ELR (cell line): ENCODE measurements at regions not wholly inside any gene's neighbourhood (a gene's known extent, or its start where the extent isn't known, plus 50 kb on each side); places are given as distances from the start of the nearest gene placed in this dataset.

Source experiments
- DNase-seq: peaks from one replicate; pipeline ENCODE4 v3.0.0-alpha.2; 2015; ENCODE audit warnings: low read depth

- no peak for DNase-seq
Measured at GRCh38 chr4:112847781-112848180, 201.7 kb upstream of the ANK2 start.

GRCh38 chr4:112848911-112849310, 200.5 kb upstream of the ANK2 start:
- DNase-seq = no peak

GRCh38 chr4:112852601-112853000, 196.9 kb upstream of the ANK2 start:
- no peak for DNase-seq

GRCh38 chr4:112853662-112854256, 195.7 kb upstream of the ANK2 start:
- DNase-seq = peak; percentile 20

- no peak for DNase-seq
Measured at GRCh38 chr4:112854420-112854819, 195.0 kb upstream of the ANK2 start.

- no peak for DNase-seq
Measured at GRCh38 chr4:112855058-112855457, 194.4 kb upstream of the ANK2 start.

- DNase-seq = peak; percentile 91
Measured at GRCh38 chr4:112857461-112857860, 192.0 kb upstream of the ANK2 start.

- DNase-seq = no peak
Measured at GRCh38 chr4:112858751-112859150, 190.7 kb upstream of the ANK2 start.

- DNase-seq = no peak
Measured at GRCh38 chr4:112859456-112860184, 189.8 kb upstream of the ANK2 start.

GRCh38 chr4:112860830-112861690, 188.4 kb upstream of the ANK2 start:
- no peak for DNase-seq

GRCh38 chr4:112861691-112862674, 187.5 kb upstream of the ANK2 start:
- no peak for DNase-seq

GRCh38 chr4:112865443-112865842, 184.0 kb upstream of the ANK2 start:
- peak; percentile 36 for DNase-seq

GRCh38 chr4:112876316-112876715, 173.1 kb upstream of the ANK2 start:
- no peak for DNase-seq

GRCh38 chr4:112881842-112882241, 167.6 kb upstream of the ANK2 start:
- DNase-seq = no peak

- no peak for DNase-seq
Measured at GRCh38 chr4:112882286-112882685, 167.2 kb upstream of the ANK2 start.

- no peak for DNase-seq
Measured at GRCh38 chr4:112884406-112884805, 165.0 kb upstream of the ANK2 start.

GRCh38 chr4:112885897-112886296, 163.6 kb upstream of the ANK2 start:
- DNase-seq = no peak

- DNase-seq = no peak
Measured at GRCh38 chr4:112888622-112889021, 160.8 kb upstream of the ANK2 start.

GRCh38 chr4:112889199-112889598, 160.3 kb upstream of the ANK2 start:
- no peak for DNase-seq

- peak; percentile 33 for DNase-seq
Measured at GRCh38 chr4:112889619-112890527, 159.6 kb upstream of the ANK2 start.

GRCh38 chr4:112894480-112894879, 155.0 kb upstream of the ANK2 start:
- no peak for DNase-seq
